GM19372 (cell line): ENCODE measurements at regions not wholly inside any gene's neighbourhood (a gene's known extent, or its start where the extent isn't known, plus 50 kb on each side); places are given as distances from the start of the nearest gene placed in this dataset.
"Not testable (repeated sequence)": the region's sequence is repeated elsewhere in the genome, so short reads cannot be mapped to it uniquely, and the experiment has no call there.

Experiments
- ATAC-seq: cut with Tn5 transposase; IDR thresholded peaks from one replicate; pipeline ENCODE4 v1.9.1; 2021; ENCODE audit warnings: mild to moderate bottlenecking, low read depth, moderate library complexity; ENCODE audit not compliant: unreplicated experiment

DNA sequence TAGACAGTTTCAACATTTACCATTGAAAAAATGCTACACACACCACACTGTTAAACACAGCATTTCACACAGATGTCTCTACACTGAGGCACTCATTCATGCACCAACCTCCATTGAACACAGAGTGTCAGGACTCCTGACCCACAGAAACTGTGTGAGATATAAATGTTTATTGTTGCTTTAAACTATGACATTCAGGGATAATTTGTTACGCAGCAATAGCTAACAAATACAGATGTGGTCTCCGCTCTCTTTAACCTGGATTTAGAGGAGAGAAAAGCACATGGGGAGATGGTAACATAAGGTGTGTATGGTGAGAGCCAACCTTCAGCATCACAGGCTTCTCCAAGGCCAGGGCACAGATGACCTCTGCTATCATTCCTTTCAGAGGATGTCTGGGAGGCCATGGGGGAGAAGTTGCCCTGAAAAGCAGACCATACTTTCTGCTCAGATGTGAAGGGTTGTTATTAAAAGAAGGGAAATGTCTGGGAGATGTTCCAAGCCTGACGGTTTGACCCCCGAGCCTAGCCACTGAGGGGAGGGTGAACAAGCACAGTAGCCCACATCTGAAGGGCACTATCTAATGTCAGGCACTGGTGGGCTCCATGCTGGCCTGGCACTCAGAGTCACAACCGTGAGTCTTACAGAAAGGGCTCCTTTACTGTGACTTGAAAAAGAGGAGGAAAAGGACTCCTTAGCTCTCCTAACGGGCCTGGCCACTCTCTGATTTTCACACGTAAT is 284.5 kb upstream of the TLE3 start:
- ATAC-seq = no peak

DNA sequence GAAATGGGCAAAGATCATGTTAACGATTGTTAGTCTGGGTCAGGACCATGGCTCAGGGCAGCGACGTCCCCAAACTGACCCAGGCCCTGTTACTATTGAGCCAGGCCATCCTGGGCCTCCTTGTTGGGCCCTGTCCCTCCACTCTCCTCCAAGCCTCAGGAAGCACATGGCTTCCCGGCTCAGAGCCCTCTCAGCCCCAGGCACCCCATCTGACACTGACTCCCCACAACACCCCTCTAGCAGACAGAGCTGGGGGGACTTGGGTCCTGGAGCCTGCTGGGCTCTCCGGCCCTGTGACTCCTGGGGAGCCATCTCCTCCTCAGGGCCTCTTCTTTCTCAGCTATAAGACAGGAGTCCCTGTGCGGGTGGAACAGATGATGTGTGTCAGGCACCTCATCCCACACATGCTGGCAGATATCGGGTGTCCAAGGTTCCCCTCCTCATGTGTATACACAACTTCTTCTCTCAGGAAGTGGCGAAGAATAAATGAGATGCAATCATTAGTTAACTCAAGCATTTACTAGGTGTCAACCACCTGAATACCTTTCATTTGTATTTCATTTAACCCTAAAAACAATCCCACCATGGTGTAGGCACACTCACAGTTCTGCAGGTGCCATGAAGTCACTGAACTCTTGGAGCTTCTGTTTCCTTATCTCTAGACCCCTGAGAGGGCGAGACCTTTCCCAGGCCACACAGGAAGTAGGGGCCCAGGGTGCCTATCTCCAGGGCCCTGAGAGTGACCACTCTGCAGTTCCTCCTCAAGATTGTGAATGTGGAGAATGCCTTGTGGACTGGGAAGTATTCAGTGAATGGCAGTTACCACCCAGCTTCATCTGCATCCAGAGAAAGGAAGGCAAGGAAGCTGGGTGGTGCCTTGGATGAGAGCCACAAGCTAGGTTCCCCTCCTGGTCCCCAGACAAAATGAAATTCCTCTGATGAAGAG is 282.5 kb upstream of the TLE3 start:
- no peak for ATAC-seq

DNA sequence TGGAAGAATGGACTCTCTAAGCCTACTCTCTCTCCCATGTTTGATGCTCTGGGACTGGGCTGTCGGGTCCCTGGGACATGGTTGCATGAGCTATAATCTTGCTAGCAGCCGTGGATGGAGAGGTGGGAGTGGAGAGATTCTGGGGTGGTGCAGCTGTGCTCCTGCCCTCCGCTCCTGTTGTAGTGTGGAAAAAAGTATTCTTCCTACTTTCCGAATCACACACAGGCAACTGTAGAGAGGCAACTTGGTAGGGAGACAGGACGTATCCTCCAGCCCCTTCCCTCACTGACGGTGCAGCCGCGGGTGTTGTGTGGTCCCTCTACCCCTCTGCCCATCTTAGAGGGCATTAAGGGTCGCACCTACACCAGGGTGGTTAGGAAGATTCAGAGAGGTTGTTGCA is 281.4 kb upstream of the TLE3 start:
- ATAC-seq = no peak

DNA sequence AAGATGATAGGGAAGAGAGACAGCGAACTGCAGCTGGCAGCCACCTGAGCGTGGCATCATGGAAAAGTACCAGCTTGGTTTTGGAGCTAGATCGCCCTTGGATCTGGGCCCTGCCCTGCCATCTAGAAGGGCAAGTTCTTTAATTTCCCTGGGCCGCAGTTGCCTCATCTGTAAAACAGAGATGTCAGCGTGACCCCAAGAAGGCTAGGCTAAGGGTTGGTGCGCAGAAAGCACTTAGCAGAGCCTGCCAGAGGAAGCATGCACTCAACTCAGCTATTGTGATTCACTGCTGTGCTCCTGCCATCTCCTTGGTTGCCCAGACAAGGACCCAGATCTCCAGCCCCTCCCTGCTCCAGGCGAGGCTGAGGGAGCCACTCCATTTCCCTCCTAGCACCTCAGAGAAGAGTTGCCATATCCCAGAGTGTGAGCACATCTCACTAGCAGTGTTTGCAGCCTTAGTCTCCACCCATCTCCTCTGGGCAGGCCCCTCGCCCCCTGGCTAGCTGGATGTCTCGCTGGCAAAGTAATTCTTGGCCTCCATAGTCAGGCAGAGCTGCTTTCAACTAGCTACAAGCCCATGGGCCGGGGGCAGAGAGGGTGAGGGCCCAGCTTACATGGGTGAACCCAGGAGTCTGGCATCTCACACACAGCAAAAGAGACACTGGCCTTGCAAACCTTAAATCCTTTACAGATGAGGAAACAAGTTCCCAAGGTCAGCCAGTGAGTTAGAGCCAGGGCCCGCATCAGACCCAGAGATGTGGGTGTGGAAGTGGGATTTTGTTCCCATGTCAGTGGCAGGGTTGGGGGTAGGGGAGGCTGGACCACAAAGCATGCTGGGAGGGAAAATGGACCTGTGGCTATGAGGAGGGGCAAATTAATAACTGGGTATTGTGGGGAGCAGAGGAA is 280.7 kb upstream of the TLE3 start:
- ATAC-seq = no peak

DNA sequence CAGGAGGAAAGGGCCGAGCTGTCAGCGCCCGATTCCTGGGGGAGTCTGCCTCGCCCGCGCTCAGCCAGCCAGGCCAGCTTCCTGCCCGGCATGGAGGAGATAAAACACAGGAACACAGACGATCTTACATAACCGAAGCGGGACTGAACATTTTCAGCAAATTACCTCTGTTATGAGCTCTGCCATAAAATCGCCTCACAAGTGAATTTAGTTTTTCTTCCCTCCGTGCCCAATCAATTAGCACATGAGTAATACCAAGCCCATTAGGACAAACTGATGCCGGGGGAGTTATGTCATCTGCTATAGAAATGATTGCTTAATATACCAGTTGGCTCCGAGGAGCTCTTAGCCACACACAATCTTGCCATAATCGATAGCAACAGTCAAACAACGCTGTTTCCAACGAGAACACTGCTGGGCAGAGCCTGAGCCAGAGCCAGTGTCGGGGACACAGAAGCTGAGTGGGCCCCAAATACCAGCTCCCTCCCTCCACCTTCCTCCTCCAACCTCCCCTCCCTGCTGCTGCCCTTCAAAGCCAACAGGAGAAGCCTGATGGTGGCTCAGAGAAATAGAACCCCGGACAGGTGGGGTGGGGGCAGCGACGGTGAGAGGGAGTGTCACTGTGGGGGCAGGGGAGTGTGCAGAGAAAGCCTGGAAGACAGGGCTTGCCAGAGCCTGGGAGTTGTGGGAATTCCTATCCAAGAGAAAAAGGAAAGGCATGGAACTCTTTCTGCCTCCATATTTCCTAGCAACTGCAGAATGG is 279.4 kb upstream of the TLE3 start:
- ATAC-seq = no peak

DNA sequence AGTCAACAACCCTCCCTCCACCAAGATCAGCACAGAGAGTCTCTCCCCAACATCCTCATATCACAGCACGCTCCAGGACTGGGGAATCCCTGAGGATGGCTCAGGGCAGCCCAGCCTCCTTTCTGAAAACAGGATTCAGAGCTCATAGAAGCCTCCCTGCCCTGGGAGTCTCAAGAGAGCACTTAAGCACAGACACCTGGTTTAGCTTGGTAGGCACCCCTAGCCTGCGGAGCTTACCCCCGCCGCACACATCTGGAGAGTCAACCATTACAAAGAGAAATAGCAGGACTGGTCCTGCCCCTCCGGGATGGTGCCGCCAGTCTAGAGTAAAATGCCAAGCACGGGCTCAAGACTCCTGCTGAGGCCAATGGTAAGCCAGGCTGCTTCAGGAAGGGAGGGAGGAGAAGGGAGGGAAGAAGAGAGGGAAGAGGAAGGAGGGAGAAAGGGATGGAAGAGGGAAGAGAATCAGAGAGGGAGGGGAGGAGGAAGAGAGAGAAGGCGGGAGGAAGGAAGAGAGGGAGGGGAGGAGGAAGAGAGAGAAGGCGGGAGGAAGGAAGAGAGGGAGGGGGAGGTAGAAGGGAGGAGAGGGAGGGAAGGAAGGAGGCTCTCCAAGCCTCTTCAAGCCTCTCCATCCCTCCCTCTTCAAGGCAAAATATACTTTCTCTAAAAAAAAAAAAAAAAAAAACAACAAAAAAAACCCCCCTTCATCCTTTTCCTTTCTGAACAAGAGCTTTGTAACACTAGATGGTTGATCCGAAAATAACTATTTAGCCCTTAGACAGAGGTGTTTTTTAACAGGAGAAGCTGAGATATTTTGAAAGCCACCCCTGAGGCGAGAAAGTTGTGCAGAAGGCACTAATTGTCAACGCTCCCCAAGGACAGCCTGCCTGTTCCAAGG is 278.6 kb upstream of the TLE3 start:
- no peak for ATAC-seq

DNA sequence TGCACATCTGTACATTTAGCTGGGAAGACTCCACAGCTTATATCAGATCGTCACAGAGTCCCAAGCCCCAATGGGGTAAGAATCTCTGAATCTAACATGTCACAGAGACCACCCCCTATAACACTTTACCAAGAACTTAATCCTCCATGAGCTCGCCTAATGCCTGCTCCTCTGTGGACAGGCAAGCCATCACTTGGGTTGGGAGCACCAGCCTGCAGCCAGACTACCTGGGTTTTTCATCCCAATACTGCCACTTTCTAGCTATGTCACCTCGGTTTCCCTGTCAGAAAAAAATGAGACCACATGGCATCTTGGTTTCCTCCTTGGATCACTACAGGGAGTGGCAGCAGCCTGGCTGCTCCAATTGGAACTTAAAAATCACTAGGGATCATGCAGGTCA is 277.9 kb upstream of the TLE3 start:
- no peak for ATAC-seq

DNA sequence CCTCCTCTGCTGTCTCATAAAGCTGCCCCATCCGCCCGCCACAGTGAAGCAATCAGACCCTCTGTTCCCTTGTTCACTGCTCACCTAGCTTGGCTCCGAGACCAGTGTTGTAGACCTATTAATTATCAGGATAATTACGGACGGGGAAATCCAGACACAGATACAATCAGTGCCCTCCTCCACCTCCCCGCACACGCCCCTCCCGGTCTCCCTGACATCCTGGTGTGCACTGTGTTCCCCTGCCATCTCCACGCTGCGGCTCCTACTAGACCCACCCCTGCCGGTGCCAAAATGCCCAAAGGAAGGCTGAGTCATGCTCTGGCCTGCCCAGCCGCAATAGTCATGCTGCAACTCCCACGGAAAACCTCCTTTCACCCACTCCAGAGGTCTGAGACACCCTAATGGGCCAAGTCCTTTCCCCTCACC is 277.3 kb upstream of the TLE3 start:
- no peak for ATAC-seq

DNA sequence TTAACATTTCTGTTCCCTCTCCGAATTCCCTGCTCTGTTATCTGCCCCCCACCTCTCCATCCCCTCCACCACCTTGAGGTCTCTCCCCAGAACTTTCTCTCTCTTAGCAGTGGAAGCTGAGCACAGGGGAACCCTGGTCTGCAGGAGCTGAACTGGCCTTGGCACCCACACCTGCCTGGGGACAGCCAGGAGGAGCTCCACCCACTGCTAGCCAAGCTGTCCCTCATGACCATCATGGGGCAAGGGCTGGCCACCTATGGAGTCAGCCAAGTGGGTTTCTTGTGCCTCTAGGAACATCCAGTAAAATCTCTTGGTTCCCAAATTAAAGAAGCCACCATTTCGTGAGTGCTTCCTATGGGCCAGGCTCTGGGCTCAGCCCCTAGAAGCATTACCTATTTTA is 276.4 kb upstream of the TLE3 start:
- no peak for ATAC-seq

DNA sequence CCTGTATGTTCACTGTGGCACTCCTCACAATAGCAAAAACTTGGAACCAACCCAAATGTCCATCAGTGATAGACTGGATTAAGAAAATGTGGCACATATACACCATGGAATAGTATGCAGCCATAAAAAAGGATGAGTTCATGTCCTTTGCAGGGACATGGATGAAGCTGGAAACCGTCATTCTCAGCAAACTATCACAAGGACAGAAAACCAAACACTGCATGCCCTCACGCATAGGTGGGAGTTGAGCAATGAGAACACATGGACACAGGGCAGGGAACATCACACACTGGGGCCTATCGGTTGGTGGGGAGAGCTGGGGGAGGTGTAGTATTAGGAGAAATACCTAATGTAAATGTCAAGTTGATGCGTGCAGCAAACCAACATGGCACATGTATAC is 275.7 kb upstream of the TLE3 start:
- ATAC-seq = not testable (repeated sequence)

DNA sequence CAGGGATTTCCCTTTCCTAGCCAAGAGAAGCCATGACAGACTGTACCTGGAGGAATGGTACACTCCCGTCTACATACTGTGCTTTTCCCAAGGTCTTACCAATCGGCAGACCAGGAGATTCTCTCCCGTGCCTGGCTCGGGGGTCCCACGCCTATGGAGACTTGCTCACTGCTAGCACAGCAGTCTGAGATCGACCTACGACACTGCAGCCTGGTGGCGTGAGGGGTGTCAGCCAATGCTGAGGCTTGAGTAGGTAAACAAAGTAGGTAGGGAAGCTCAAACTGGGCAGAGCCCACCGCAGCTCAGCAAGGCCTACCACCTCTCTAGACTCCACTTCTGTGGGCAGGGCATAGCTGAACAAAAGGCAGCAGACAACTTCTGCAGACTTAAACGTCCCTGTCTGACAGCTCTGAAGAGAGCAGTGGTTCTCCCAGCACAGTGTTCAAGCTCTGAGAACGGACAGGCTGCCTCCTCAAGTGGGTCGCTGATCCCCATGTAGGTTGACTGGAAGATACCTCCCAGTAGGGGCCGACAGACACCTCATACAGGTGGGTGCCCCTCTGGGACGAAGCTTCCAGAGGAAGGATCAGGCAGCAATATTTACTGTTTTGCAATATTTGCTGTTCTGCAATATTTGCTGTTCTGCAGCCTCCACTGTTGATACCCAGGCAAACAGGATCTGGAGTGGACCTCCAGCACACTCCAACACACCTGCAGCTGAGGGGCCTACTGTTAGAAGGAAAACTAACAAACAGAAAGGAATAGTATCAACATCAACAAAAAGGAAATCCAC is 270.4 kb upstream of the TLE3 start:
- not testable (repeated sequence) for ATAC-seq

DNA sequence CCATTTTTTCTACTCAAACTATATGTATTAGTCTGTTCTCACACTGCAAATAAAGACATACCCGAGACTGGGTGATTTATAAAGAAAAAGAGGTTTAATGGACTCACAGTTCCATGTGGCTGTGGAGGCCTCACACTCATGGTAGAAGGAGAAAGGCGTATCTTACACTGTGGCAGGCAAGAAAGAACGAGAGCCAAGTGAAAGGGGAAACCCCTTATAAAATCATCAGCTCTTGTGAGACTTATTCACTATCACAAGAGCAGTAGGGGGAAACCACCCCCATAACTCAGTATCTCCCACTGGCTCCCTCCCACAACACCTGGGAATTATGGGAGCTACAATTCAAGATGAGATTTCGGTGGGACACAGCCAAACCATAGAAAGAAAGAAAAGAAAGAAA is 266.3 kb upstream of the TLE3 start:
- not testable (repeated sequence) for ATAC-seq

DNA sequence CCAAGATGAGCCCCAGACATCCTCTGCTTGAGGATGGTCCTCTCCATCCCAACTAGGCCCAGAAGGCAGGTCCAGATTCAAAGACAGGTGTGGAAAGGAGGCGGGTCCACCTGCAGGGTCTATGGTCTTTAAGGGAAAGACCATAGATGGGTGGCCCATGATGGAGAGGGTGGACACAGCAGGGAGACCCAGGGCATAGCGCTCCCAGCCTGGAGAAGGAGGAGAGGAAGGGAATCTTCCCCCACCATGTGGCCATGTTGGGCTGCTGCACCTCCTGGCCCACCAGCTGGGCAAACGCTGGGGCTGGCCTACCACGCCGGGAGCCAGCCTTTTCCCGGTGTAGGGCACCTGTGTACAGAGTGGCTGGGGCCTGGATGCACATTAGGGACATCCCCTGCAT is 265.2 kb upstream of the TLE3 start:
- no peak for ATAC-seq

DNA sequence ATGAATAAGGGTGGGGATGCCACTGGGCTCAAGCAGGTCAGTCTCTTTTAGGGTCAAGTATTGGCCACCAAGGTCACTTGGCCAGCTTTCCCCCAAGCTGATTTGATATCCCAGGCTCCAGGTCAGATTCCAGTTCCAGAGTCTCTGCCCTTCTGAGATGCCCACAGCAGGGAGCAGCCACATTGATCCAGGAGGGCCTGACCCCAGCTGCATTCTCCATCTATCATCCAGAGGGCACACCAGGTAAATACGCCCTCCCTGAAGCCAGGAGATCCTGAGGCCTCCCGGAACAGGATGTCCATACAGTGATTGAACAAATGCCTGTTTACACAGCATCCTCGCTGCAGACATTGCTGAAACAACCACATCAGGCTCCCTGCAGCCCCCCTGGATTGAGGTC is 264.6 kb upstream of the TLE3 start:
- no peak for ATAC-seq

DNA sequence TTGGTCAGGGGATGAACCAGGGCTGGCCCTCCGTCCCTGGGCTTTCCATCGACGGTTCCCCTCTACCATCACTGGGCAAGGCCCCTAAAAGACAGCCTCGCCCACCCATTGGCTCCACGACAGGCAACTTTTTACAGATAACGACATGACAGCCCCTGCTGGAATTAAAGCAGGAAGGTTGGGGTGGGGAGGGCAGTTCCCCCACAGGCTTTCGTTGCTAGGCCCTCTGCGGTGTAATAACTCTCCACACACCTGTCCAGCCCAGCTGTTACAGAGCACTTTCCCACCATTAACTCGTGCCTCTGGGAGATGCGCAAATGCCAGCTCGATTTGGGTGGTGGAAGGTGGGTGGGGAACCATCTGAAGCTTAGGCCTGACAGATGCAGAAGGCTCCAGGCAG is 264.2 kb upstream of the TLE3 start:
- ATAC-seq = no peak

DNA sequence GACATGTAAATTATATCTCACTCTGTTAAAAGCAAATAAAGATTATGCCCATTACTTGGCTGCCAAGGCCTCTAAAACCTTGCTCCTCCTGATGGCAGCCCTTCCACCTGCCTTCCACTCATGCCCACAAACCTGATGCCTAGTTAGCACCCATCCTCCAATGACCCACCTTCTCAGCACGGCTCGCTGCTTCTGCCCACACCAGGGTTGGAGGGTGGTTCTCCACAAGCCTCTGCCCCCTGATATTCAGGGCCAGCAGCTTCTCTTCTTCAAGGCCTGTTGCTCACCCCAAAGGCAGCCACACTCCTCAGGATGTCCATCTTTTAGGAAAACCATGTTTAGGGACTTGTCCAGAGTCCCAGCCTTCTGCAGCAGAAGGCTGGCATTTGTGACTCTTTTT is 263.4 kb upstream of the TLE3 start:
- ATAC-seq = no peak

DNA sequence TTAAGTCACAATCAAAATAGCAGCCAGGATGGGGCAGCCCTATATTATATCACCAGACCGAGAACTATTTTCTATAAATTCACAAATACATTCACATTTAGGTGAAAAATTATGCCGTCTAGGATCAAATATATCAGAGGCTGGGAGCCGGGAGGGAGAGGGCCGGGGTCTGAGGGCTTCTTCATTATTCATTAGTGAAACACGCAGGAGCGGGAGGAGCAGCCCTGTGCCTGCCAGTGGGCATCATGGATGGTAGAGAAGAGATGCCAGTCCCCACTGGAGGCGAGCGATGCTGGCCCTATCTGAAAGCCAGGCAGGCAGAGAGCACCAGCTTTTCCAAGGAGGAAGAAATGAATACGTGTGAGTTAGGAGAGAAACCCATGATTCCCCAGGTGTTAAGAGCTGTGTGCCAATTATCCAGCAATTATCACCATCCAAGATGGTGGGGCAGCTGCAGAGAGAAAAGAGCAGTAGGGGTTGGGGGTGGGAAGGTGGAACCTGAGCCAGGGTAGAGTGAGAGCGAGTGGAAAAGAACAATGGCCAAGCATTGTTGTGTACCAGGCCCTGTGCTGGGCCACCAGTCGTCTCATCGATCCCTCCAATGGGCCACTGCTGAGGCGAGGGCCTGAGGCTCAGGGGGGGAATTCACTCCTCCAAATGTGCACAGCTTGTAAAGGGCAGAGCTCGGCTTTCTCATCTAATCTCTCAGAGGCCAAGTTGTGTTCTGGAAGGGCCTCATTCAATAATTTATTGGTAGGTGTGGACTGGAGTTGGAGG is 261.3 kb upstream of the TLE3 start:
- no peak for ATAC-seq
